Fibroblast of the aortic adventitia (primary cell): ENCODE measurements at regions not wholly inside any gene's neighbourhood (a gene's known extent, or its start where the extent isn't known, plus 50 kb on each side); places are given as distances from the start of the nearest gene placed in this dataset.

Source experiments
- DNase-seq: peaks from one replicate; pipeline ENCODE4 v3.0.0-alpha.2; 2010; ENCODE audit warnings: low read depth
- H3K4me3 ChIP-seq: 2 replicates; pipeline ENCODE4 v1.5.1; 2011; ENCODE audit warnings: low read depth, mild to moderate bottlenecking, control low read depth, low read length, moderate library complexity
- TF ChIP-seq, protein P1 (sequence below): IDR thresholded peaks from 2 replicates; pipeline ENCODE4 v1.5.1; 2011; ENCODE audit warnings: mild to moderate bottlenecking, low read length, control low read depth, inconsistent platforms; ENCODE audit not compliant: insufficient read depth

DNA sequence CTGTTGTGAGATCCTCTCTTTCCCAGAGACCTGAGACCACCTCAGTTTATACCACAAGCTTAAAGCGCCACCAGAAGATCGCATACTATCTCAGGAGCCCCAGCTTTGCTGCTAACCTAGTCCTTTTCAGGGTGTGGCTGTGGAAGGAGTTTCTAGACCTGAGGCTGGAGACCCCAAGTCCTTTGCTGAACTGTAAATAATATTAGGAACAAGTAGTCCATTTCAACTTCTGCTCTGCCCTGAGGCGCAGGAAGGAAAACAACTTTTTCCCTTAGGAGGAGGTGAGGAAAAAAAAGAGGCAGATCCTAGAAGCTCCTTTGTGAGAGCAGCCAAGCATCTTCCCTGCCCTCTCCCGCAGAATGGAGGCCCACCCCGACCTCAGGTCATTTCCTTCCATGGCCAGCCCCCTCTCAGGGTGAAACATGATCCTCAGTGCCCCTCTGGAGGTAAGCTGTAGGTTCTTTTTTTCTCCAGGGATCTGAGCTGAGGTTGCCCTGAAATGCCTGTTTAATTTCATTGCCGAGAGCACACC, 122.8 kb upstream of the LGALSL start:
- no peak overlapping the region for H3K4me3 ChIP-seq
- no peak for DNase-seq
- TF ChIP-seq, protein P1, sequence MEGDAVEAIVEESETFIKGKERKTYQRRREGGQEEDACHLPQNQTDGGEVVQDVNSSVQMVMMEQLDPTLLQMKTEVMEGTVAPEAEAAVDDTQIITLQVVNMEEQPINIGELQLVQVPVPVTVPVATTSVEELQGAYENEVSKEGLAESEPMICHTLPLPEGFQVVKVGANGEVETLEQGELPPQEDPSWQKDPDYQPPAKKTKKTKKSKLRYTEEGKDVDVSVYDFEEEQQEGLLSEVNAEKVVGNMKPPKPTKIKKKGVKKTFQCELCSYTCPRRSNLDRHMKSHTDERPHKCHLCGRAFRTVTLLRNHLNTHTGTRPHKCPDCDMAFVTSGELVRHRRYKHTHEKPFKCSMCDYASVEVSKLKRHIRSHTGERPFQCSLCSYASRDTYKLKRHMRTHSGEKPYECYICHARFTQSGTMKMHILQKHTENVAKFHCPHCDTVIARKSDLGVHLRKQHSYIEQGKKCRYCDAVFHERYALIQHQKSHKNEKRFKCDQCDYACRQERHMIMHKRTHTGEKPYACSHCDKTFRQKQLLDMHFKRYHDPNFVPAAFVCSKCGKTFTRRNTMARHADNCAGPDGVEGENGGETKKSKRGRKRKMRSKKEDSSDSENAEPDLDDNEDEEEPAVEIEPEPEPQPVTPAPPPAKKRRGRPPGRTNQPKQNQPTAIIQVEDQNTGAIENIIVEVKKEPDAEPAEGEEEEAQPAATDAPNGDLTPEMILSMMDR = no peak

- no peak for DNase-seq
- TF ChIP-seq, protein P1 = no peak
- H3K4me3 ChIP-seq = no peak overlapping the region
These were observed 121.9 kb upstream of the LGALSL start for GRCh38 chr2:64331849-64332699.

- H3K4me3 ChIP-seq = no peak overlapping the region
- TF ChIP-seq, protein P1 = no peak
- no peak for DNase-seq
These were observed 117.8 kb upstream of the LGALSL start for GRCh38 chr2:64336171-64336570.

DNA sequence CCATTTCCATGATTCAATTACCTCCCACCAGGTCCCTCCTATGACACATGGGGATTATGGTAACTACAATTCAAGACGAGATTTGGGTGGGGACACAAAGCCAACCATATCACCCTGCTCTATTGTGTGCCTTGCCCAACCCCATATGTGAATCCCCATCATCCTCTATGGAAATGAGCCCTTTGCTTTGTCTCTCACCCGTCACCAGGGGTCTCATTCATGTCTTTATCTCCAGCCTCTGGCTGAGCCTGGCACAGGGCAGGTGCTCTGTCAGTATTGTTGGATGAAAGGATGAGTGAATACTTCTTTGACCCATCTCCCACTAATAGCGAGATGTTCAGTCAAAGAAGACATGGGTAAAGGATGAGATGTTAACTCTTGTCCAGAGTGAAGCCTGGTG, 116.6 kb upstream of the LGALSL start:
- no peak overlapping the region for H3K4me3 ChIP-seq
- no peak for DNase-seq
- TF ChIP-seq, protein P1 = no peak

DNA sequence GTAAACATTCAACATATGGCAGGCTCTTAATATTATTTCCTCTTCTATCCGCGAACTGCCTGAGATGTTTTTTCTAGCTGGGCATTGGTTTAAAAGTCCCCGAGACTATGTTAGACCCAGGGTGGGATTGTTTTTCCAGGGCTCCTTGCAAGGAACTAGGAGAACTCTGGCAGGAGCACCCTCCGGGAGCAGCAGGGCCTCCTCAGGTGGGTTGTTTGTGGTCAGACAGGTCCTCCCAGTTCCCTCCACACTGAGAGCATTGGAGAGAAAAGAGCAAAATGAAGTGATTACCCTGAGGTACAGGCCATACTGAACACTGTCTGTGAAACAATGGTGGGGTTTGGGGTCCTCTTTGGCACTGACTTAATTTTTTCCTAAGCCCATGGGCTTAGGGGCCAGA, 115.9 kb upstream of the LGALSL start:
- TF ChIP-seq, protein P1 = no peak

DNA sequence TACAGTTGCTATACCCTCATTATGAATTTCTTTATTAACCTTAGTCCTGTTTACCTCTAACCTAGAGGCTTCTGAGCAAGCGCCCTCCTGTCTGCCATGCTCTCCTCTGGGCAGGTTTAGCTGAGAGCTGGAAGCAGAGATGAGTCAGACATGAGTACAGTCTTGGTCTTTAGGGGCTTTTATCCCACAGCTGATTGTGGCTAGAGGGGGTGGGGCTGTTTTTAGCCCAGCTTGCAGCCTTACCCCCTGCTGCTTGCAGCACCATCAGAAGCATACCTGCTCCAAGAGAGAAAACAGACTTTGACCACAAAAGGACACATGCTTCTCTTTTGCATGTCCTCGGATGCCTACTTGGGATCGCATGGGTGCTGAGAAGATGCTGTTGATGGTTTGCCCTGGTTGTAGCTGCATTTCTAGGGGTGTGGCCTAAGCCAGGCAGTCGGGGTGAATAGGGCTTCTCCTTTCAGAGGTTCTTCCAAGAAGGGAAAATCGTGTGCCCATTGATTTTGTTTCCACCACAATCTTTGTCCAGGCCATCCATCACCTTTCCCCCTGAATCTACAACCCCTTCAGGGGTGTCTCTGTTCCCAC, 115.0 kb upstream of the LGALSL start:
- no peak for DNase-seq
- TF ChIP-seq, protein P1 = no peak
- H3K4me3 ChIP-seq = no peak overlapping the region

More for the DNA sequence above, 115.9 kb upstream of the LGALSL start:
- no peak overlapping the region for H3K4me3 ChIP-seq
- no peak for DNase-seq
